ENCODE measurements at regions not wholly inside any gene's neighbourhood (a gene's known extent, or its start where the extent isn't known, plus 50 kb on each side); places are given as distances from the start of the nearest gene placed in this dataset.

DNA sequence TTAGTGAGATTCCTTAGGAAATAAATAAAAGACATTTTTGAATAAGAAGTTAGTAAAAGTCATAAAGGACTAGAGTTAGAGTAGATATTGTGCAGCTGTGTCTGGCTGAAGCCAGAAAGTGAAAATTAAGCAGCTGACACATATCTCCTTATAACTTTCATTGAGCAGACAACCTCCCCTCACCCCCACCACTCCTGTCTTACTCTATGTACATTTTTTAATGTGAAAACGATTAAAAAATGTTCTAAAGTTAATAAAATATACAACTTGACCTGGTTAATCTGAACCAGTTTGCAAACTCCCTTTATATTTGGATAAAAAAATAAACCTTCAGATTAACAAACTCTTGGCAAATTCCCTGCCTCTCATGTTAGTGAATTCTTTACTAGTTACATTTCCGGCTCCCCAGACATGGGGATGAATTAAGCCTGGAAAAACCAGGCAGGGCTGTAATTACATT lies 462.8 kb downstream of the MEIS1 start:
- no peak for TF ChIP-seq EZH2 (IDR thresholded peaks at IDR 0.05; ENCODE audit: low read depth)
- no peak for TF ChIP-seq CTCF (conservative IDR thresholded peaks at IDR 0.05)
